K562 (cell line): ENCODE measurements at regions not wholly inside any gene's neighbourhood (a gene's known extent, or its start where the extent isn't known, plus 50 kb on each side); places are given as distances from the start of the nearest gene placed in this dataset.

Source experiments
- CC2D1A ChIP-seq: fragments of 450-650 bp; IDR thresholded peaks from 2 replicates; pipeline ENCODE4 v1.6.1; 2017; ENCODE audit warnings: mild to moderate bottlenecking
- MCM3 ChIP-seq: fragments of 450-650 bp; IDR thresholded peaks from 2 replicates; pipeline ENCODE4 v1.6.1; 2016
- MIER1 ChIP-seq: fragments of 450-650 bp; IDR thresholded peaks from 2 replicates; pipeline ENCODE4 v1.6.1; 2016; ENCODE audit warnings: antibody characterized with exemption, mild to moderate bottlenecking, low read depth
- SP1 ChIP-seq: sonication (generic); formaldehyde crosslinking; IDR thresholded peaks from 2 replicates; pipeline ENCODE4 v1.8.1; 2022; ENCODE audit warnings: mild to moderate bottlenecking, missing genetic modification reagents
- TF ChIP-seq, protein P1 (sequence below): fragments of 450-650 bp; IDR thresholded peaks from 2 replicates; pipeline ENCODE4 v1.6.1; 2016; ENCODE audit warnings: mild to moderate bottlenecking
- TF ChIP-seq, protein P2 (sequence below): fragments of 250-450 bp; sonication (Bioruptor Pico); IDR thresholded peaks from 2 replicates; pipeline ENCODE4 v1.8.0; 2021; ENCODE audit warnings: moderate library complexity, mild to moderate bottlenecking, inconsistent platforms
- TF ChIP-seq, protein P3 (sequence below): IDR thresholded peaks from 3 replicates; pipeline ENCODE4 v1.6.1; 2011; ENCODE audit warnings: borderline replicate concordance, mild to moderate bottlenecking, moderate library complexity; ENCODE audit not compliant: insufficient read length; ENCODE audit errors: extremely low read depth

DNA sequence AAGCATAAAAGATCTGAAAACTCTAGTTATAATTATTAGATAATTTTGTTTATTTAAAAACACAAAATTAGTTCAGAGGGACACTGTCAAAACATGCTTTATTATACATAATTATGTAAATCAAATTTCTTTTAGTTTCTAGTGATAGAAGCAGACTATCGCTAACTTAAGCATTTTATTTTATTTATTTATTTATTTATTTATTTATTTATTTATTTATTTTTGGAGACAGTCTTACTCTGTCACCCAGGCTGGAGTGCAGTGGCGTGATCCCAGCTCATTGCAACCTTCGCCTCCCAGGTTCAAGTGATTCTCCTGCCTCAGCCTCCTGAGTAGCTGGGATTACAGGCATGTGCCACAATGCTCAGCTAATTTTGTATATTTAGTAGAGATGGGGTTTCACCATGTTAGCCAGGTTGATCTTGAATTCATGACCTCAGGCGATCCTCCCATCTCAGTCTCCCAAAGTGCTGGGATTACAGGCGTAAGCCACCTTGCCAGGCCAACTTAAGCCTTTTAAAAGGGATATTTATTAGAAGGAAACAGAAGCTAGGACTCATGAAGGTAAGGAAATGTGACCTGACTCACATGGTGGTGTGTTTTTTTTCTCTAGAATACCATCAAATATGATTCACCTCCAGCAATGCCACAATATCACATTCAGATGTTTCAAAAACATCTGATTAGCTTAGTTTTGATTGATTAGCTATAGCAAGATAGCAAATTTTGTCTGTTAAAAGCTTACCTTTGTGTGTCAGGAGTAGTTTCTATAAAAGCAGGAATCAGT, 1357.4 kb upstream of the ADGRL4 start (continued):
- TF ChIP-seq MCM3 (no peak), MIER1 (no peak), CC2D1A (no peak), SP1 (CRISPR knock-in tag) (no peak)
- TF ChIP-seq, protein P1, sequence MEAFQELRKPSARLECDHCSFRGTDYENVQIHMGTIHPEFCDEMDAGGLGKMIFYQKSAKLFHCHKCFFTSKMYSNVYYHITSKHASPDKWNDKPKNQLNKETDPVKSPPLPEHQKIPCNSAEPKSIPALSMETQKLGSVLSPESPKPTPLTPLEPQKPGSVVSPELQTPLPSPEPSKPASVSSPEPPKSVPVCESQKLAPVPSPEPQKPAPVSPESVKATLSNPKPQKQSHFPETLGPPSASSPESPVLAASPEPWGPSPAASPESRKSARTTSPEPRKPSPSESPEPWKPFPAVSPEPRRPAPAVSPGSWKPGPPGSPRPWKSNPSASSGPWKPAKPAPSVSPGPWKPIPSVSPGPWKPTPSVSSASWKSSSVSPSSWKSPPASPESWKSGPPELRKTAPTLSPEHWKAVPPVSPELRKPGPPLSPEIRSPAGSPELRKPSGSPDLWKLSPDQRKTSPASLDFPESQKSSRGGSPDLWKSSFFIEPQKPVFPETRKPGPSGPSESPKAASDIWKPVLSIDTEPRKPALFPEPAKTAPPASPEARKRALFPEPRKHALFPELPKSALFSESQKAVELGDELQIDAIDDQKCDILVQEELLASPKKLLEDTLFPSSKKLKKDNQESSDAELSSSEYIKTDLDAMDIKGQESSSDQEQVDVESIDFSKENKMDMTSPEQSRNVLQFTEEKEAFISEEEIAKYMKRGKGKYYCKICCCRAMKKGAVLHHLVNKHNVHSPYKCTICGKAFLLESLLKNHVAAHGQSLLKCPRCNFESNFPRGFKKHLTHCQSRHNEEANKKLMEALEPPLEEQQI = no peak
- TF ChIP-seq, protein P2, sequence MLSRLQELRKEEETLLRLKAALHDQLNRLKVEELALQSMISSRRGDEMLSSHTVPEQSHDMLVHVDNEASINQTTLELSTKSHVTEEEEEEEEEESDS (CRISPR knock-in tag) = no peak
- TF ChIP-seq, protein P3, sequence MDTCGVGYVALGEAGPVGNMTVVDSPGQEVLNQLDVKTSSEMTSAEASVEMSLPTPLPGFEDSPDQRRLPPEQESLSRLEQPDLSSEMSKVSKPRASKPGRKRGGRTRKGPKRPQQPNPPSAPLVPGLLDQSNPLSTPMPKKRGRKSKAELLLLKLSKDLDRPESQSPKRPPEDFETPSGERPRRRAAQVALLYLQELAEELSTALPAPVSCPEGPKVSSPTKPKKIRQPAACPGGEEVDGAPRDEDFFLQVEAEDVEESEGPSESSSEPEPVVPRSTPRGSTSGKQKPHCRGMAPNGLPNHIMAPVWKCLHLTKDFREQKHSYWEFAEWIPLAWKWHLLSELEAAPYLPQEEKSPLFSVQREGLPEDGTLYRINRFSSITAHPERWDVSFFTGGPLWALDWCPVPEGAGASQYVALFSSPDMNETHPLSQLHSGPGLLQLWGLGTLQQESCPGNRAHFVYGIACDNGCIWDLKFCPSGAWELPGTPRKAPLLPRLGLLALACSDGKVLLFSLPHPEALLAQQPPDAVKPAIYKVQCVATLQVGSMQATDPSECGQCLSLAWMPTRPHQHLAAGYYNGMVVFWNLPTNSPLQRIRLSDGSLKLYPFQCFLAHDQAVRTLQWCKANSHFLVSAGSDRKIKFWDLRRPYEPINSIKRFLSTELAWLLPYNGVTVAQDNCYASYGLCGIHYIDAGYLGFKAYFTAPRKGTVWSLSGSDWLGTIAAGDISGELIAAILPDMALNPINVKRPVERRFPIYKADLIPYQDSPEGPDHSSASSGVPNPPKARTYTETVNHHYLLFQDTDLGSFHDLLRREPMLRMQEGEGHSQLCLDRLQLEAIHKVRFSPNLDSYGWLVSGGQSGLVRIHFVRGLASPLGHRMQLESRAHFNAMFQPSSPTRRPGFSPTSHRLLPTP = no peak
